ENCODE measurements at regions not wholly inside any gene's neighbourhood (a gene's known extent, or its start where the extent isn't known, plus 50 kb on each side); places are given as distances from the start of the nearest gene placed in this dataset.

DNA sequence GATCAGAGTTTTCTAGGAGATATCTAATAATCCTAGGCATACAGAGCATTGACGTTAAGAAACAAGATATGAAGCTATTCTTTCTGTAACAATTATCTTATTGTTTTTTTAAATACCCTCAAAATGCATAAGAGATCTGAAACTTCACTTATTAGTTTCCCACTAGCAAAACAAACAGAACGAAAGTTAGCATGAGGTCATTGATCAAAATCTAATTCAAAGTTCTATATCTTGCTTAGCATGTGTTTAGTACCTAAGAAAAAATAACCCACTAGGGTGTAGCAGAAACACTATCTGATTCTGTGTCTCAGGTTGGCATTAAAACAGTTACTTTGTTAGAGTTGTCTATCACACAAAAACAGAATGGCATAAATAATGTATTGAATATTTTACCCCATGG lies 1288.4 kb downstream of the EPHA7 start:
- TF ChIP-seq CTCF (IDR thresholded peaks at IDR 0.05) (no peak), POLR2AphosphoS5 (IDR thresholded peaks at IDR 0.05; ENCODE audit: insufficient read depth in 1 of 2, low read depth in 1 of 2) (no peak)
